SIG-M5 (cell line): ENCODE measurements at regions not wholly inside any gene's neighbourhood (a gene's known extent, or its start where the extent isn't known, plus 50 kb on each side); places are given as distances from the start of the nearest gene placed in this dataset.
"Not testable (repeated sequence)": the region's sequence is repeated elsewhere in the genome, so short reads cannot be mapped to it uniquely, and the experiment has no call there.

Experiments
- DNase-seq: peaks from one replicate; lab custom pipeline; 2025; lab: John Stamatoyannopoulos, UW

GRCh38 chr14:86363576-86363975, 833.6 kb downstream of the FLRT2 start:
- DNase-seq = no peak

DNA sequence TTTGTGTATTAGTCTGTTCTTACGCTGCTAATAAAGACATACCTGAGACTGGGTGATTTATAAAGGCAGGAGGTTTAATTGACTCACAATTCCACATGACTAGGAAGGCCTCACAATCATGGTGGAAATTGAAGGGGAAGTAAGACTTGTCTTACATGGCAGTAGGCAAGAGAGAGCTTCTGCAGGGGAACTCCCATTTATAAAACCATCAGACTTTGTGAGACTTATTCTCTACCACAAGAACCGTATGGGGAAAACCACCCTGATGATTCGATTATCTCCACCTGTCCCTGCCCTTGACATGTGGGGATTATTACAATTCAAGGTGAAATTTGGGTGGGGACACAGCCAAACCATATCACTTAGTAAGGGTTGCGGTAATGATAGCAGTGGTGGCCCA, 833.1 kb downstream of the FLRT2 start:
- DNase-seq = no peak

DNA sequence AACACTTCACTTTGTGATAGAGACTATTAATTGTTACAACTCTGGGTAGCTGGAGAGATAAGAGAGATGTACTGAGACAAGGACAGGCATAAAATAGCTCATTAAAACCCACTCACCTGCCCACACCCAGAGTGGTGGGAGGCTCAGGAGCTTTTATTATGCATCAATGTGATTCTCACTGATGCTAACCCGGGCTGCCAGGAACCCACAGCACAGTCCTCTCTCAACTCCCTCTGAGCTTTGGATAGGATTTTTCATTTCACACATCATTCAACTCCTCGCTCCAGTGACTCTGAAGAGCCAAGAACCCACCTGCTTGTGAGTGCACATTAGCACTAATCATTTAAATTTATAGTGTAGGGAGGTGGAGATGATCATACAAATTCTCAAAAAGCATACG, 827.9 kb downstream of the FLRT2 start:
- DNase-seq = no peak

GRCh38 chr14:86357119-86357518, 827.2 kb downstream of the FLRT2 start:
- no peak for DNase-seq

DNA sequence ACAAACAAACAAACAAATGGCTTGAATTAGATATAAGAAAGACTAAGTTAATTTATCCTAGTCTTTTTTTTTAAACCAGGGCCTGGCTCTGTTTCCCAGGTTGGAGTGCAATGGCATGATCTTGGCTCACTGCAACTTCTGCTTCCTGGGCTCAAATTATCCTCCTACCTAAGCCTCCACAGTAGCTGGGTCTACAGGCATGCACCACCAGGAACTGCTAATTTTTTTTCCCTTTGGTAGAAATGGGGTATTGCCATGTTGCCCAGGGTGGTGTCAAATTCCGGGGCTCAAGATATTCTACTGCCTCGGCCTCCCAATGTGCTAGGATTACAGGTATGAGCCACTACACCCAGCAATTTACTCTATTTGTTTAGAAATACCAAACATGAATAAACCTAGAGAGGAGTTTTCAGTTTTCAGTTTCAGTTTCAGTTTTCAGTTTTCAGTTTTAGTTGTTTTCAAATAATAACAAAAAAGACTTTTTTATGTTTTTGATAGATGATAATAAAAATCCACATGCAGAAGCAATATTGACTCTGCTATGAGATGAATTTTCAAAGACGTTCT, 817.0 kb downstream of the FLRT2 start:
- no peak for DNase-seq

DNA sequence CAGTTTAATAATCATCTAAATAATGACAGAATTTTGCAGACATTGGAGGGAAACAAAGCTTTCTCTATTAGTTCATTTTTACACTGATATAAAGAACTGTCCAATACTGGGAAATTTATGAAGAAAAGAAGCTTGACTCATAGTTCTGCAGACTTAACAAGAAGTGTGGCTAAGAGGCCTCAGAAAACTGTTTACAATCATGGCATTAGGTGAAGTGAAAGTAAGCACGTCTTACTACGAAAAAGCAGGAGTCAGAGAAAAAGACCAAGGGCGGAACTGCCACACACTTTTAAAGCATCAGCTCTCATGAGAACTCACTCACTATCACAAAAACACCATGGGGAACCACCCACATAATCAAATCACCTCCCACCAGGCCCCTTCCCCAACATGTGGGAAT, 804.4 kb downstream of the FLRT2 start:
- no peak for DNase-seq

DNA sequence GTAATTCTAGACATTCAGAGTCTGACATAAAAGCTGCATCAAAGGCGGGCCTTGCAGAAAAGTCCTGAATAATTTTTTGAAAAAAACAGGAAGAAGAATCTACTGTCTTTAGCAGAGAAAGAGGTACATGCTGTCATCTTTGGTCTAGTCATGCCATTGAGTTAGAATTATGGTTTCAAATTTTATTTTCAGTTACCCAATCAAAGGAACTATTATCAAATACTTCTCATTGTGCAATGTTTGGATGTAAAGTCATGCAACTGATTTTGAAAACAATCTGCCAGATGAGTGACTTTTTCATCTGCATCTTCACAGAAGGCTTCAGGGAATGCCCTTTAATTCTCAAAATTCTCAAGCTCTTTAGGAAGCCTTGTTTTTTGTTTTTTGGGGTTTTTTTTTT, 803.5 kb downstream of the FLRT2 start:
- DNase-seq = no peak

DNA sequence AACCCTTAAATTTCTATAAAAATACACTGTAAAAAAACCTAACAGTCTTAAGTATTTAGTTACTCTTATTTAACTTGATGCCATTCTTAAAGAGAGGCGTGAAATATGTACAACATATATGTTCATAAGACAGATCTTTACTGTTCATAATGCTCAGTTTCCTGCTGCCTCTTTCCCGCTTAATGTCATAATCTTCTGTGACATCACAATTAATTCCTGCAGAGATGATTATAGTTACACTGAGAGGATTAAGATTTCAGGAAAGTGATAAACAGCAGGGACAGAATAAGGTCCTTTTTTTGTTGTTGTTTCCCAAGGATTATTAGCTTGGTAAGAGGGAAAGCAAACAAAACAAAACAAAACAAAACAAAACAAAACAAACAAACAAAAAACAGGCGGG, 801.4 kb downstream of the FLRT2 start:
- DNase-seq = no peak

DNA sequence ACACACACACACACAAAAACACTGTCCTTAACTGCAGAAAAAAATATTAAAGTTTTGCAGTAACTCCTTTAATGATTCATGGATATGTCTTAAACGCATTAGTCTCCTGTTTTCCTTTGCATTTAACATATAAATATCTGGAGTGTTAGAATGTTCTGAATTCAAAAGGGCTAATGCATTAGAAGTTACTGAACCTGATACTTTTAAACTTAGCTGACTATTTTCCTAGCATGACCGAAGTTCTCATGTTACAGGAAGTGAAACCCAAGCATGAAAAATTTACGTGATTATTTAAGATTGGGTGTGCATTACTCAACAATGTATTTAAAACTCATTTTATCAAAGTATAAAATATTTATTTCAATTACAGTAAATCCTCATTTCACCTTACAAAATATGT, 791.2 kb downstream of the FLRT2 start:
- DNase-seq = no peak

GRCh38 chr14:86312154-86312665, 782.3 kb downstream of the FLRT2 start:
- not testable (repeated sequence) for DNase-seq

GRCh38 chr14:86311151-86311550, 781.2 kb downstream of the FLRT2 start:
- no peak for DNase-seq

GRCh38 chr14:86310611-86311010, 780.7 kb downstream of the FLRT2 start:
- DNase-seq = no peak

GRCh38 chr14:86310148-86310547, 780.2 kb downstream of the FLRT2 start:
- DNase-seq = no peak

DNA sequence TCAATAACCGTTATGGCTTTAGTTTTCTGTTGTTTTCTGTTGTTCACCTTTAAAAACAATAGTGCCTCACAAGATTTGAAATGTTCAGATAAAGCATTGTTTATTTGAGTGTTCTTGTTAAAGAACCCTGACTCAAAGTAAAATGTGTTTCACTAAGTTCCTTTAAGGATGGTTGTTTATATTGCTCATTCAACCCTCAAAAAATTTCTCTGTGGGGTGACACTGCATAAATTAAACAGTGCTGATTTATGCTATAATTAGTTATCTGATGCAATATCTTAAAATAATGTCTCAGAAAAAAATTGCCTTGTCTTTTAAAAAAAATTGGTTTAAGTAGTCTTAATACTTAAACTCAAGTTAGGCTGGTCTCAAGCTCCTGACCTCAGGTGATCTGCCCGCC, 775.1 kb downstream of the FLRT2 start:
- no peak for DNase-seq

DNA sequence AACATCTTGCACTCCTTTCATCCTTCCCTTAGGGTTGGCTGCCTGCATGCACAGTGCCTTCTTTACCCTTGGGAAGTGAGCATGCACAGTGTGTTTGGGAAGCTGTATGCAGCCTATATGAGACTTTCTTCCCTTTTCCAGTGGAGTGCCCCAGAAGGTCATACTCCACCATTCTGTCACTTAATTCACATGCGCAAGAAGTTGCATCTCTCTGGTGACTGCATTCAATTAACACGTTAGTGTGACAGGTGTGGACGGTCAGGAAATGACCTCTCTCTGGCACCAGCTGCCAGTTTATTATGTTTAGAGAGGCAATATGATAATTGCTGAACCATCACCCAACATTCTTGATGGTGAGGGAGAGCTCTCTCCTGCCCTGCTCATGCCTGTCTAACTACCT, 770.0 kb downstream of the FLRT2 start:
- DNase-seq = no peak

DNA sequence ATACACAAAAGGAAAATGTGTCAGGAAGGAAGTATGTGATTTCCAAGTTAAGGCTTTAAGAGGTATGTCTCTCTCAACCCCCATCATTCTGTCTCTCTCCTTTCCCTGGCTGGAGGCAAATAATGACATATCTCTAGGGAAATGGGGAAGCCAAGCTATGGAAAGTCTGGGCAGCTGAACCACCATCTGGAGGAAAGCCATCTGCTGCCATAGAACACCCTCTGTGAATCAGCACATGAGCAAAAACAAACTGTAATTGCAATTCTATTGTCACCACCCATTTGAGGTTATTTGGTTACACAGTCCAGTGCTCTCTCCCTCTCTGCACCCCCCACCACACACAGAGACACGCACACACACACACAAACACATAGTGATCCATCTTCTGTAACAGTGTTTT, 766.2 kb downstream of the FLRT2 start:
- no peak for DNase-seq

DNA sequence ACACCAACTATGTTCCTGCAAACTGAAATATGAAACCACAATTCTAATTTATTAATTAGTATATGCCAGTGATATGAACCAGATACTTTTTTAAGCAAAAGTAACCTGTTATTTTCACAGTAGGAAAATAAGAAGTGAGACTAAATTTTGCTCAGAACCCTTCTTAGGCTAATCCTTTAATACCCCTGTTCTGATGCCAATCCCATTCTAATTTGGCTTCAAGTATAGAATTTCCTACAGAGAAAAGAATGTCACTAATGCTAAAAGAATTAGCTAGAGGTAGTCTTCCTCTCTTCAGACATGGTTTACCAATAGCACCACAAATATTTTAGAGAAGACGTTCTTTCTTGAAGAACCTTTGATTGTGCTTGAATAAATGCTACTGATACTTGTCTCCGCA, 758.4 kb downstream of the FLRT2 start:
- DNase-seq = no peak

GRCh38 chr14:86279405-86279804, 749.5 kb downstream of the FLRT2 start:
- DNase-seq = no peak

GRCh38 chr14:86257973-86258372, 728.0 kb downstream of the FLRT2 start:
- DNase-seq = no peak

DNA sequence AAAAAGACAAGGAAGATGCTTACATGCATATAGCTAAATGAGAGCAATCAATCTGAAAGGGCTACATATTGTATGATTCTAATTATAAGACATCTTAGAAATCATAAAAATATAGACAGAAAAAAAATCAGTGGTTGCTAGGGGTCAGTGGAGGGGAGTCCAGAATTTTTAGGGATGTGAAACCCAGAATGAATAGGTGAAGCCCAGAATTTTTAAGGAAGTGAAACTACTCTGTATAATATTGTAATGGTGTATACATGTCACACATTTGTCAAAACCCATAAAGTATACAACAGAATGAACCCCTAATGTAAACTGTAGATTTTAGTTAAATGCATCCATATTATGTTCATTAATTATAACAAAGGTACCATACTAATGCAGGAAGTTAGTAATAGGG, 713.2 kb downstream of the FLRT2 start:
- peak; percentile 8 for DNase-seq

DNA sequence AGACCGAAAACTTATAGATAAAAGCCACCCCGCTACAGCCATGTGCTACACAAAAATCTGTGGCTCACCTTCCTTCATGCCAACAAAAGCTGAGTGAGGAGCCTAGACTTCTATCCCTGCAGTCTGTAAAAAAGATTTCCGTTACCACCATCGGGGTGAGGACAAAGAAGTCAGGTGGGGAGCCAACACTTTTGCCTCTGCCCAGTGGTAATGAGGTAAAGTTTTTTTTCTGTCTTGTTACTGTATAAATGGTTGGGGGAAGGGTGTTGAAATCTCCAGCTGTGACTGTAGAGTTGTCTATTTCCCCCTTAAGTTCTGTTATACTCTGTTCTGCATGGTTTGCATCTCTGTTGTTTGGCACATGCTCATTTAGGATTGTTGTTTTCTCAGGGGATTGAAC, 707.8 kb downstream of the FLRT2 start:
- DNase-seq = no peak

- DNase-seq = no peak
These were observed 691.8 kb downstream of the FLRT2 start for GRCh38 chr14:86221755-86222154.

DNA sequence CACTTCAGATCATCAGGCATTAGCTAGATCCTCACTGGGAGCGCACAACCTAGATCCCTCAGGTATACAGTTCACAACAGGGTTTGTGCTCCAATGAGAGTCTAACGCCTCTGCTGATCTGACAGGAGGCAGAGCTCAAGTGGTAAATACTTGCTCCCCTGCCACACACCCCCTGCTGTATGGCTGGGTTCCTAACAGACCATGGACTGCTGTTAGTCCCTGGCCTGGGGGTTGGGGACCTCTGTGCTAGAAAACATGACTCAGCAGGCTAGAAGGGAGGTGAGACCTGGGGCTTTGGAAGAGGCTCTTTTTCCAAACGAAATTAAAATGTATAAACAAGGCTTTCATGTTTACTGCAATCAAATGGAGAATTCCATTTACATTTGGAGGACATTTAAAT, 691.1 kb downstream of the FLRT2 start:
- DNase-seq = no peak

DNA sequence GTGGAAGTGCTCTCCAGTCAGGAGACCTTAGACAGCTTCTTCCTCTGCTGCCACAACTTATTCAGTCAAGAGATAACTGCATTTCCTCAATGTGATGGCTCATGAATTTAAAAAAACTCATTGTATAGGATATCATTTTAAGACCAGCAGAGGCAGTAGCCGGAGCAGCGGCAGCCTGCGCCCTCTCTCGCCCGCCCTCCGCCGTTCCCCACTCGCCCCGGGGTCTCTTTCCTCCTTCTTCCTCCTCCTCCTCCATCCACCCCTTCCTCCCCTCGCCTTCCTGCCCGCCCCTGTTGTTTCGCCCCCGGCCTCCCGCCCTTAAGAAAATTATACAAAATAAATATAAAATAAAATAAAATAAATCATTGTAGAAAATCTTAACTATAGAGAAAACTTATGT, 687.6 kb downstream of the FLRT2 start:
- no peak for DNase-seq

DNA sequence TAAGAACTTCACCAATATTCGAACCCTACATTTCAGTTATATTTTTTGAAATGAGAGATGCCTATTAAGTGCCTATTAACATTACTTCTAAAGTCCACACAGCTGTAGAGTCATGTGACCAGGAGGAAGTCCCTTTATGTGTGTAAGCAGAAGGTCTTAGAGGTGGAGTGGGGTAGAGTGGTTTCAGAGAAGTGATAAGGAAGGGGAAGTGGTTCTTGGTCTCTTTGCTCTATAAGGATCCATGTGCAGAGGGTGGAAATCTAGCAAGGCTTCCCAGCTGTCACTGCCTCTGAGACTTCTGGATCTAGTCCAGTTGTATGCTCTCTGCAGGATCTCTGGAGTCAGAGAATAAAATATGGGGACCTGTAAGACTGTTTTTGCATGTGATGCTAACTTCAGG, 673.9 kb downstream of the FLRT2 start:
- no peak for DNase-seq
